WTC11 (cell line): ENCODE measurements at regions not wholly inside any gene's neighbourhood (a gene's known extent, or its start where the extent isn't known, plus 50 kb on each side); places are given as distances from the start of the nearest gene placed in this dataset.

Experiments
- ATAC-seq: fragments of 200-7000 bp; cut with Tn5 transposase; 2 replicates; pipeline ENCODE4 v1.10.0; 2021; ENCODE audit warnings: mild to moderate bottlenecking, moderate library complexity
- CTCF ChIA-PET: fragments of 300-600 bp; sonication (Branson Sonifier 250); formaldehyde crosslinking; loops from one replicate; lab custom pipeline; 2021; ENCODE audit warnings: antibody characterized with exemption; lab: Charles Lee
- POLR2A ChIA-PET: fragments of 350-600 bp; sonication (Branson Sonifier 250); formaldehyde crosslinking; loops from one replicate; lab custom pipeline; 2021; ENCODE audit warnings: antibody characterized with exemption; lab: Charles Lee
- DNase-seq: peaks from one replicate; pipeline ENCODE4 v3.0.0; 2021; ENCODE audit warnings: low spot score
- H3K27ac Mint-ChIP-seq: 2 replicates; pipeline ENCODE4 v1.8.0; 2021; ENCODE audit warnings: mixed read lengths
- H3K27me3 Mint-ChIP-seq: 2 replicates; pipeline ENCODE4 v1.8.0; 2021; ENCODE audit warnings: low read depth, mild to moderate bottlenecking, moderate library complexity, mixed read lengths
- H3K36me3 Mint-ChIP-seq: 2 replicates; pipeline ENCODE4 v1.8.0; 2021; ENCODE audit warnings: mixed read lengths
- H3K4me1 Mint-ChIP-seq: 2 replicates; pipeline ENCODE4 v1.8.0; 2022; ENCODE audit warnings: mixed read lengths
- H3K4me3 Mint-ChIP-seq: 2 replicates; pipeline ENCODE4 v1.8.0; 2021; ENCODE audit warnings: mild to moderate bottlenecking, moderate library complexity, mixed read lengths
- H3K9me3 Mint-ChIP-seq: 2 replicates; pipeline ENCODE4 v1.8.0; 2021; ENCODE audit warnings: mixed read lengths
- ATF1 ChIP-seq: sonication (generic); formaldehyde crosslinking; IDR thresholded peaks from 2 replicates; pipeline ENCODE4 v1.8.1; 2023; ENCODE audit warnings: mild to moderate bottlenecking, moderate library complexity, missing genetic modification reagents
- CREM ChIP-seq: sonication (generic); formaldehyde crosslinking; IDR thresholded peaks from 2 replicates; pipeline ENCODE4 v1.8.1; 2022; ENCODE audit warnings: mild to moderate bottlenecking, missing genetic modification reagents, moderate library complexity
- ESRRA ChIP-seq: sonication (generic); formaldehyde crosslinking; IDR thresholded peaks from 2 replicates; pipeline ENCODE4 v1.8.1; 2022; ENCODE audit warnings: mild to moderate bottlenecking, missing genetic modification reagents, borderline replicate concordance
- ETV6 ChIP-seq: sonication (generic); formaldehyde crosslinking; IDR thresholded peaks from 2 replicates; pipeline ENCODE4 v1.8.1; 2022; ENCODE audit warnings: mild to moderate bottlenecking, missing genetic modification reagents
- GABPB1 ChIP-seq: sonication (generic); formaldehyde crosslinking; IDR thresholded peaks from 2 replicates; pipeline ENCODE4 v1.8.1; 2023; ENCODE audit warnings: mild to moderate bottlenecking, missing genetic modification reagents
- KAT7 ChIP-seq: sonication (generic); formaldehyde crosslinking; IDR thresholded peaks from 2 replicates; pipeline ENCODE4 v1.8.1; 2023; ENCODE audit warnings: missing genetic modification reagents, mild to moderate bottlenecking, borderline replicate concordance
- NFATC4 ChIP-seq: fragments of 250-450 bp; sonication (Bioruptor Pico); IDR thresholded peaks from 2 replicates; pipeline ENCODE4 v1.9.0; 2021; ENCODE audit warnings: mild to moderate bottlenecking
- OVOL2 ChIP-seq: fragments of 250-450 bp; sonication (Bioruptor Pico); IDR thresholded peaks from 2 replicates; pipeline ENCODE4 v1.9.0; 2021; ENCODE audit warnings: mild to moderate bottlenecking, borderline replicate concordance
- RORB ChIP-seq: fragments of 250-450 bp; sonication (Bioruptor Pico); IDR thresholded peaks from 2 replicates; pipeline ENCODE4 v1.9.0; 2021; ENCODE audit warnings: mild to moderate bottlenecking
- SP1 ChIP-seq: sonication (generic); formaldehyde crosslinking; conservative IDR thresholded peaks from 2 replicates; pipeline ENCODE4 v1.8.1; 2022; ENCODE audit warnings: missing genetic modification reagents
- TEAD4 ChIP-seq: sonication (generic); formaldehyde crosslinking; IDR thresholded peaks from 2 replicates; pipeline ENCODE4 v1.8.0; 2022; ENCODE audit warnings: mild to moderate bottlenecking, missing genetic modification reagents
- ZNF138 ChIP-seq: sonication (generic); formaldehyde crosslinking; conservative IDR thresholded peaks from 2 replicates; pipeline ENCODE4 v1.8.1; 2022; ENCODE audit warnings: mild to moderate bottlenecking, moderate library complexity, missing genetic modification reagents
- ZNF317 ChIP-seq: sonication (generic); formaldehyde crosslinking; IDR thresholded peaks from 2 replicates; pipeline ENCODE4 v1.8.1; 2023; ENCODE audit warnings: low read depth, mild to moderate bottlenecking, moderate library complexity, missing genetic modification reagents, borderline replicate concordance
- ZNF416 ChIP-seq: fragments of 250-450 bp; sonication (Bioruptor Pico); IDR thresholded peaks from 2 replicates; pipeline ENCODE4 v1.9.0; 2021; ENCODE audit warnings: mild to moderate bottlenecking, inconsistent platforms
- ZNF423 ChIP-seq: fragments of 250-450 bp; sonication (Bioruptor Pico); IDR thresholded peaks from 2 replicates; pipeline ENCODE4 v2.1.2; 2022; ENCODE audit warnings: mild to moderate bottlenecking, moderate library complexity
- ZNF671 ChIP-seq: fragments of 250-450 bp; sonication (Bioruptor Pico); IDR thresholded peaks from 2 replicates; pipeline ENCODE4 v1.8.0; 2021; ENCODE audit warnings: mild to moderate bottlenecking
- TF ChIP-seq, protein P1 (sequence below): sonication (generic); formaldehyde crosslinking; IDR thresholded peaks from 2 replicates; pipeline ENCODE4 v1.8.1; 2023; ENCODE audit warnings: mild to moderate bottlenecking, missing genetic modification reagents, borderline replicate concordance
- TF ChIP-seq, protein P2 (sequence below): fragments of 250-450 bp; sonication (Bioruptor Pico); IDR thresholded peaks from 2 replicates; pipeline ENCODE4 v1.9.0; 2021; ENCODE audit warnings: moderate library complexity, mild to moderate bottlenecking, inconsistent platforms, borderline replicate concordance
- TF ChIP-seq, protein P3 (sequence below): sonication (generic); formaldehyde crosslinking; conservative IDR thresholded peaks from 2 replicates; pipeline ENCODE4 v1.8.1; 2023; ENCODE audit warnings: mild to moderate bottlenecking, low read depth, missing genetic modification reagents, moderate library complexity
- TF ChIP-seq, protein P4 (sequence below): fragments of 250-450 bp; sonication (Bioruptor Pico); IDR thresholded peaks from 2 replicates; pipeline ENCODE4 v2.1.2; 2022; ENCODE audit warnings: mild to moderate bottlenecking, moderate library complexity
- TF ChIP-seq, protein P5 (sequence below): sonication (generic); formaldehyde crosslinking; IDR thresholded peaks from 2 replicates; pipeline ENCODE4 v1.8.1; 2023; ENCODE audit warnings: mild to moderate bottlenecking, missing genetic modification reagents
- TF ChIP-seq, protein P6 (sequence below): sonication (generic); formaldehyde crosslinking; IDR thresholded peaks from 2 replicates; pipeline ENCODE4 v1.8.1; 2022; ENCODE audit warnings: missing genetic modification reagents, borderline replicate concordance
- TF ChIP-seq, protein P7 (sequence below): sonication (generic); formaldehyde crosslinking; IDR thresholded peaks from 2 replicates; pipeline ENCODE4 v1.8.0; 2022; ENCODE audit warnings: mild to moderate bottlenecking, missing genetic modification reagents

DNA sequence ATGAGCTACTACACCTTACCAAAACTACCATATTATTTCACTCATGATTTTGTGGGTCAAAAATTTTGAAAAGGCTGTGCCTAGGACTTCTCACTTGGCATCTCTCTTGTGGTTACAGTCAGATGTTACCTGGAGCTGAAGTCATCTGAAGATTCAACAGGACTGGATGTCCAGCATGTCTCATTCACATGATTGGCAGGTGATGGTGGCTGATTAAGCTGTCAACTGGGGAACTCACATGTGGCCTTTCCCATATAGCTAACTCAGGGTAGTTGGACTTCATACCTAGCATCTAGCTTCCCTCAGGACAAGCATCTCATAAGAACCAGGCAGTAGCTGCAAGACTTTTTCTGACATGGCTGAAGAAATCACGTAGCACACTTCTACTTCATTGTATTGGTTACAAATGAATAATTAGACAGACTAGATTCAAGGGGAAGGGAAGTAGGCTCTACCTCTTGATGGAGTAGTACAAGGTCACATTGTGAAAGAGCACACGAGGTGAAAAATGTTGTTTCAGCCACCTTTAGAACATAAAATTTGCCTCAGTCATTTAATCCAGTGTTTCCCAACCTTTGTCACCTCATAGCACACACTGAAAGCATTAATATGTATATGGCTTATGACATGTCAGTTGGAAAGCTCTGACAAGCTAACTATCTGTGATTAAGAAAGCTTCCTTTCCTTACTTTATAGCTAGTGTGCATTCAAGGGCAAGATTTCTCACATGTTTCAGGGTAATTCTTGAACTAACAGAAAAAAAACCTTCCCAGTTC lies 68.0 kb upstream of the PTGFRN start (continued):
- TF ChIP-seq, protein P1, sequence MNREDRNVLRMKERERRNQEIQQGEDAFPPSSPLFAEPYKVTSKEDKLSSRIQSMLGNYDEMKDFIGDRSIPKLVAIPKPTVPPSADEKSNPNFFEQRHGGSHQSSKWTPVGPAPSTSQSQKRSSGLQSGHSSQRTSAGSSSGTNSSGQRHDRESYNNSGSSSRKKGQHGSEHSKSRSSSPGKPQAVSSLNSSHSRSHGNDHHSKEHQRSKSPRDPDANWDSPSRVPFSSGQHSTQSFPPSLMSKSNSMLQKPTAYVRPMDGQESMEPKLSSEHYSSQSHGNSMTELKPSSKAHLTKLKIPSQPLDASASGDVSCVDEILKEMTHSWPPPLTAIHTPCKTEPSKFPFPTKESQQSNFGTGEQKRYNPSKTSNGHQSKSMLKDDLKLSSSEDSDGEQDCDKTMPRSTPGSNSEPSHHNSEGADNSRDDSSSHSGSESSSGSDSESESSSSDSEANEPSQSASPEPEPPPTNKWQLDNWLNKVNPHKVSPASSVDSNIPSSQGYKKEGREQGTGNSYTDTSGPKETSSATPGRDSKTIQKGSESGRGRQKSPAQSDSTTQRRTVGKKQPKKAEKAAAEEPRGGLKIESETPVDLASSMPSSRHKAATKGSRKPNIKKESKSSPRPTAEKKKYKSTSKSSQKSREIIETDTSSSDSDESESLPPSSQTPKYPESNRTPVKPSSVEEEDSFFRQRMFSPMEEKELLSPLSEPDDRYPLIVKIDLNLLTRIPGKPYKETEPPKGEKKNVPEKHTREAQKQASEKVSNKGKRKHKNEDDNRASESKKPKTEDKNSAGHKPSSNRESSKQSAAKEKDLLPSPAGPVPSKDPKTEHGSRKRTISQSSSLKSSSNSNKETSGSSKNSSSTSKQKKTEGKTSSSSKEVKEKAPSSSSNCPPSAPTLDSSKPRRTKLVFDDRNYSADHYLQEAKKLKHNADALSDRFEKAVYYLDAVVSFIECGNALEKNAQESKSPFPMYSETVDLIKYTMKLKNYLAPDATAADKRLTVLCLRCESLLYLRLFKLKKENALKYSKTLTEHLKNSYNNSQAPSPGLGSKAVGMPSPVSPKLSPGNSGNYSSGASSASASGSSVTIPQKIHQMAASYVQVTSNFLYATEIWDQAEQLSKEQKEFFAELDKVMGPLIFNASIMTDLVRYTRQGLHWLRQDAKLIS (CRISPR knock-in tag) = no peak
- TF ChIP-seq TEAD4 (CRISPR knock-in tag) (no peak), NFATC4 (CRISPR knock-in tag) (no peak), ATF1 (CRISPR knock-in tag) (no peak), ZNF317 (CRISPR knock-in tag) (no peak)
- TF ChIP-seq, protein P2, sequence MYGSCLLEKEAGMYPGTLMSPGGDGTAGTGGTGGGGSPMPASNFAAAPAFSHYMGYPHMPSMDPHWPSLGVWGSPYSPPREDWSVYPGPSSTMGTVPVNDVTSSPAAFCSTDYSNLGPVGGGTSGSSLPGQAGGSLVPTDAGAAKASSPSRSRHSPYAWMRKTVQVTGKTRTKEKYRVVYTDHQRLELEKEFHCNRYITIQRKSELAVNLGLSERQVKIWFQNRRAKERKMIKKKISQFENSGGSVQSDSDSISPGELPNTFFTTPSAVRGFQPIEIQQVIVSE = no peak
- TF ChIP-seq, protein P3, sequence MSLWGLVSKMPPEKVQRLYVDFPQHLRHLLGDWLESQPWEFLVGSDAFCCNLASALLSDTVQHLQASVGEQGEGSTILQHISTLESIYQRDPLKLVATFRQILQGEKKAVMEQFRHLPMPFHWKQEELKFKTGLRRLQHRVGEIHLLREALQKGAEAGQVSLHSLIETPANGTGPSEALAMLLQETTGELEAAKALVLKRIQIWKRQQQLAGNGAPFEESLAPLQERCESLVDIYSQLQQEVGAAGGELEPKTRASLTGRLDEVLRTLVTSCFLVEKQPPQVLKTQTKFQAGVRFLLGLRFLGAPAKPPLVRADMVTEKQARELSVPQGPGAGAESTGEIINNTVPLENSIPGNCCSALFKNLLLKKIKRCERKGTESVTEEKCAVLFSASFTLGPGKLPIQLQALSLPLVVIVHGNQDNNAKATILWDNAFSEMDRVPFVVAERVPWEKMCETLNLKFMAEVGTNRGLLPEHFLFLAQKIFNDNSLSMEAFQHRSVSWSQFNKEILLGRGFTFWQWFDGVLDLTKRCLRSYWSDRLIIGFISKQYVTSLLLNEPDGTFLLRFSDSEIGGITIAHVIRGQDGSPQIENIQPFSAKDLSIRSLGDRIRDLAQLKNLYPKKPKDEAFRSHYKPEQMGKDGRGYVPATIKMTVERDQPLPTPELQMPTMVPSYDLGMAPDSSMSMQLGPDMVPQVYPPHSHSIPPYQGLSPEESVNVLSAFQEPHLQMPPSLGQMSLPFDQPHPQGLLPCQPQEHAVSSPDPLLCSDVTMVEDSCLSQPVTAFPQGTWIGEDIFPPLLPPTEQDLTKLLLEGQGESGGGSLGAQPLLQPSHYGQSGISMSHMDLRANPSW (CRISPR knock-in tag) = no peak

DNA sequence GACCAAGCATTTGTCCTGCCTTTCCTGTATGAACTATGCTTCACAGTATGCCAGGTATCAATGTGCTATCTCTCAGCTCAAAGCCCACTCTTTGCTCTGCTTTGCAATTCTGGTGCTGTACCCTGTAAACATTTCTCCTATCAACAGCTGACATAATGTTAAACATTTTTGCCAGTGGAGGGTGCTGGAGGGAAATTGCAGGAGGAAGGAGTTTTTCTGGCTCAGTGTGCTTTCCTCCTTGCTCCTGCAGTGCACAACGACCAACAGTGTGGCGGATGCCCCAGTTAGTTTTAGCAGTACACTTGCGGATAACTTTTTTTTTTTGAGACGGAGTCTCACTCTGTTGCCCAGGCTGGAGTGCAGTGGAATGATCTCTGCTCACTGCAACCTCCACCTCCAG lies 67.1 kb upstream of the PTGFRN start:
- POLR2A ChIA-PET = interaction anchor here (0.6 kb wide), 1 partner anchor 23 kb away, joined by 3 read pairs; no protein-coding TSS in a partner anchor
- H3K4me1 Mint-ChIP-seq = peaks cover 6% of the 10 kb centered on the region
- peaks cover 27% of the 10 kb centered on the region for H3K9me3 Mint-ChIP-seq
- CTCF ChIA-PET = interaction anchor here (0.6 to 1.4 kb wide), 4 partner anchors 33 to 105 kb away, joined by 3 to 4 read pairs (median 4); no protein-coding TSS in a partner anchor
- H3K27me3 Mint-ChIP-seq = no peaks in the 10 kb centered on the region; the same call in 1 of the 2 replicates
- peaks cover 17% of the 10 kb centered on the region for H3K36me3 Mint-ChIP-seq
- no peak overlapping the region for H3K4me3 Mint-ChIP-seq
- ATAC-seq = peak; percentile 50; the same call in 1 of the 2 replicates
- H3K27ac Mint-ChIP-seq = no peak overlapping the region
- DNase-seq = no peak
- no peak for TF ChIP-seq GABPB1 (CRISPR knock-in tag)
- TF ChIP-seq OVOL2 (CRISPR knock-in tag) = no peak
- no peak for TF ChIP-seq ZNF671 (CRISPR knock-in tag)
- TF ChIP-seq SP1 (CRISPR knock-in tag) = no peak
- TF ChIP-seq ZNF423 (CRISPR knock-in tag) = no peak
- TF ChIP-seq ESRRA (CRISPR knock-in tag) = no peak
- TF ChIP-seq ZNF416 = no peak
- no peak for TF ChIP-seq ZNF138 (CRISPR knock-in tag)
- TF ChIP-seq, protein P4, sequence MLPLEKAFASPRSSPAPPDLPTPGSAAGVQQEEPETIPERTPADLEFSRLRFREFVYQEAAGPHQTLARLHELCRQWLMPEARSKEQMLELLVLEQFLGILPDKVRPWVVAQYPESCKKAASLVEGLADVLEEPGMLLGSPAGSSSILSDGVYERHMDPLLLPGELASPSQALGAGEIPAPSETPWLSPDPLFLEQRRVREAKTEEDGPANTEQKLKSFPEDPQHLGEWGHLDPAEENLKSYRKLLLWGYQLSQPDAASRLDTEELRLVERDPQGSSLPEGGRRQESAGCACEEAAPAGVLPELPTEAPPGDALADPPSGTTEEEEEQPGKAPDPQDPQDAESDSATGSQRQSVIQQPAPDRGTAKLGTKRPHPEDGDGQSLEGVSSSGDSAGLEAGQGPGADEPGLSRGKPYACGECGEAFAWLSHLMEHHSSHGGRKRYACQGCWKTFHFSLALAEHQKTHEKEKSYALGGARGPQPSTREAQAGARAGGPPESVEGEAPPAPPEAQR = no peak
- no peak for TF ChIP-seq ETV6 (CRISPR knock-in tag)
- TF ChIP-seq, protein P5, sequence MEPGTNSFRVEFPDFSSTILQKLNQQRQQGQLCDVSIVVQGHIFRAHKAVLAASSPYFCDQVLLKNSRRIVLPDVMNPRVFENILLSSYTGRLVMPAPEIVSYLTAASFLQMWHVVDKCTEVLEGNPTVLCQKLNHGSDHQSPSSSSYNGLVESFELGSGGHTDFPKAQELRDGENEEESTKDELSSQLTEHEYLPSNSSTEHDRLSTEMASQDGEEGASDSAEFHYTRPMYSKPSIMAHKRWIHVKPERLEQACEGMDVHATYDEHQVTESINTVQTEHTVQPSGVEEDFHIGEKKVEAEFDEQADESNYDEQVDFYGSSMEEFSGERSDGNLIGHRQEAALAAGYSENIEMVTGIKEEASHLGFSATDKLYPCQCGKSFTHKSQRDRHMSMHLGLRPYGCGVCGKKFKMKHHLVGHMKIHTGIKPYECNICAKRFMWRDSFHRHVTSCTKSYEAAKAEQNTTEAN (CRISPR knock-in tag) = no peak
- TF ChIP-seq CREM (CRISPR knock-in tag) = no peak
- TF ChIP-seq KAT7 = no peak
- TF ChIP-seq, protein P6, sequence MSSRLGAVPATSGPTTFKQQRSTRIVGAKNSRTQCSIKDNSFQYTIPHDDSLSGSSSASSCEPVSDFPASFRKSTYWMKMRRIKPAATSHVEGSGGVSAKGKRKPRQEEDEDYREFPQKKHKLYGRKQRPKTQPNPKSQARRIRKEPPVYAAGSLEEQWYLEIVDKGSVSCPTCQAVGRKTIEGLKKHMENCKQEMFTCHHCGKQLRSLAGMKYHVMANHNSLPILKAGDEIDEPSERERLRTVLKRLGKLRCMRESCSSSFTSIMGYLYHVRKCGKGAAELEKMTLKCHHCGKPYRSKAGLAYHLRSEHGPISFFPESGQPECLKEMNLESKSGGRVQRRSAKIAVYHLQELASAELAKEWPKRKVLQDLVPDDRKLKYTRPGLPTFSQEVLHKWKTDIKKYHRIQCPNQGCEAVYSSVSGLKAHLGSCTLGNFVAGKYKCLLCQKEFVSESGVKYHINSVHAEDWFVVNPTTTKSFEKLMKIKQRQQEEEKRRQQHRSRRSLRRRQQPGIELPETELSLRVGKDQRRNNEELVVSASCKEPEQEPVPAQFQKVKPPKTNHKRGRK (CRISPR knock-in tag) = no peak
- TF ChIP-seq, protein P7, sequence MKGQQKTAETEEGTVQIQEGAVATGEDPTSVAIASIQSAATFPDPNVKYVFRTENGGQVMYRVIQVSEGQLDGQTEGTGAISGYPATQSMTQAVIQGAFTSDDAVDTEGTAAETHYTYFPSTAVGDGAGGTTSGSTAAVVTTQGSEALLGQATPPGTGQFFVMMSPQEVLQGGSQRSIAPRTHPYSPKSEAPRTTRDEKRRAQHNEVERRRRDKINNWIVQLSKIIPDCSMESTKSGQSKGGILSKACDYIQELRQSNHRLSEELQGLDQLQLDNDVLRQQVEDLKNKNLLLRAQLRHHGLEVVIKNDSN (CRISPR knock-in tag) = no peak
- TF ChIP-seq RORB = no peak
